ENCODE measurements at regions not wholly inside any gene's neighbourhood (a gene's known extent, or its start where the extent isn't known, plus 50 kb on each side); places are given as distances from the start of the nearest gene placed in this dataset.

DNA sequence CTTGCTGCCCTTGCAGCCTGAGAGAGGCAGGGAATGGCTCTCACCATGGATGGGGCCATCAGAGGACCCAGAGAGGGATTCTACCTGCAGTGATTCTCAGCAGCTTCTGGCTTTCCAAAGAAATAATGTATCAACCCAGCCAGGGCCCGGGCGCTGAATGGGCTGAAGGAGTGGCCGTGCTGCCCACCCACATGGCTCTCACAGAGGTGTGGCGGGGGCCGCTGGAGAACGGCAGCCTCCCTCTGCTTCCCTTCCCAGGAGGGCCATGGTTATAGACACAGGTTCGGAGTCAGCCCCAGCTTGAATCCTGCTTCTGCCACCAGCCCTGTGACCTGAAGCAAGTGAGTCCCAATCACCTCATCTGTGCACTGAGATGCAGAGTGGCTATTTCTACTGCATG lies 82.7 kb downstream of the THAP12 start:
- Histone ChIP-seq H3K4me3 (replicated peaks in 1 of 3; ENCODE audit: insufficient read depth in 1 of 3, low read depth in 1 of 3, low read length in 3 of 3) (no peak overlapping the region), H3K79me2 (ENCODE audit: control insufficient read depth, insufficient read depth, low read length) (no peaks in the 10 kb centered on the region), H3K4me1 (ENCODE audit: control insufficient read depth, extremely low read depth, insufficient read depth, low read length) (no peaks in the 10 kb centered on the region), H3K9ac (replicated peaks; ENCODE audit: extremely low read depth, insufficient read depth, low read length) (no peak overlapping the region), H3K27ac (ENCODE audit: insufficient read depth, low read depth, low read length) (no peak overlapping the region), H3K9me3 (replicated peaks; ENCODE audit: control insufficient read depth, insufficient read depth, low read length) (no peaks in the 10 kb centered on the region), H3K27me3 (ENCODE audit: control insufficient read depth in 2 of 2, insufficient read depth in 2 of 2, low read length in 2 of 2) (peaks cover 3 to 8% of the 10 kb centered on the region in 2 experiments), H2AFZ (ENCODE audit: low read depth, low read length) (no peak overlapping the region), H3K36me3 (ENCODE audit: control insufficient read depth in 2 of 2, extremely low read depth in 1 of 2, insufficient read depth in 2 of 2, low read length in 2 of 2) (no peaks in the 10 kb centered on the region), H3K9me1 (replicated peaks; ENCODE audit: control insufficient read depth, extremely low read depth, insufficient read depth, low read length) (no peaks in the 10 kb centered on the region), H3K4me2 (ENCODE audit: insufficient read depth, low read length) (no peak overlapping the region), H4K20me1 (replicated peaks; ENCODE audit: control insufficient read depth, extremely low read depth, insufficient read depth, low read length) (no peaks in the 10 kb centered on the region)
- BruUV-seq (replicated peaks), result no TSS peak
- dilution Hi-C loops (cut with MboI; ENCODE audit: extremely low pct_ligation_motif_present, low sequenced_read_pairs), result no loop called here
- TF ChIP-seq FOS (IDR thresholded peaks at IDR 0.05; ENCODE audit: borderline replicate concordance, insufficient read depth, low read length), result no peak
- no peak for TF ChIP-seq POLR2A (IDR thresholded peaks at IDR 0.05; ENCODE audit: low read depth, low read length)
- no peak for TF ChIP-seq POLR2AphosphoS5 (IDR thresholded peaks at IDR 0.05; ENCODE audit: insufficient read depth, low read depth, low read length)
- no peak for TF ChIP-seq JUN (IDR thresholded peaks at IDR 0.05; ENCODE audit: borderline replicate concordance, insufficient read depth, insufficient read length, low read depth)
- no peak for TF ChIP-seq GATA2 (IDR thresholded peaks at IDR 0.05; ENCODE audit: insufficient read depth, insufficient read length, low read depth, low read length)
- TF ChIP-seq, protein P1, sequence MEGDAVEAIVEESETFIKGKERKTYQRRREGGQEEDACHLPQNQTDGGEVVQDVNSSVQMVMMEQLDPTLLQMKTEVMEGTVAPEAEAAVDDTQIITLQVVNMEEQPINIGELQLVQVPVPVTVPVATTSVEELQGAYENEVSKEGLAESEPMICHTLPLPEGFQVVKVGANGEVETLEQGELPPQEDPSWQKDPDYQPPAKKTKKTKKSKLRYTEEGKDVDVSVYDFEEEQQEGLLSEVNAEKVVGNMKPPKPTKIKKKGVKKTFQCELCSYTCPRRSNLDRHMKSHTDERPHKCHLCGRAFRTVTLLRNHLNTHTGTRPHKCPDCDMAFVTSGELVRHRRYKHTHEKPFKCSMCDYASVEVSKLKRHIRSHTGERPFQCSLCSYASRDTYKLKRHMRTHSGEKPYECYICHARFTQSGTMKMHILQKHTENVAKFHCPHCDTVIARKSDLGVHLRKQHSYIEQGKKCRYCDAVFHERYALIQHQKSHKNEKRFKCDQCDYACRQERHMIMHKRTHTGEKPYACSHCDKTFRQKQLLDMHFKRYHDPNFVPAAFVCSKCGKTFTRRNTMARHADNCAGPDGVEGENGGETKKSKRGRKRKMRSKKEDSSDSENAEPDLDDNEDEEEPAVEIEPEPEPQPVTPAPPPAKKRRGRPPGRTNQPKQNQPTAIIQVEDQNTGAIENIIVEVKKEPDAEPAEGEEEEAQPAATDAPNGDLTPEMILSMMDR (IDR thresholded peaks at IDR 0.05; ENCODE audit: extremely low read depth in 1 of 2, insufficient read depth in 1 of 2, low read depth in 1 of 2, low read length in 2 of 2), result no peak
- TF ChIP-seq EZH2 (IDR thresholded peaks at IDR 0.05; ENCODE audit: borderline replicate concordance, low read depth, low read length, severe bottlenecking), result no peak
- TF ChIP-seq, protein P2, sequence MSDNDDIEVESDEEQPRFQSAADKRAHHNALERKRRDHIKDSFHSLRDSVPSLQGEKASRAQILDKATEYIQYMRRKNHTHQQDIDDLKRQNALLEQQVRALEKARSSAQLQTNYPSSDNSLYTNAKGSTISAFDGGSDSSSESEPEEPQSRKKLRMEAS (IDR thresholded peaks at IDR 0.05; ENCODE audit: insufficient read depth, insufficient read length), result no peak
- no peak for TF ChIP-seq MYC (IDR thresholded peaks at IDR 0.05; ENCODE audit: low read depth, low read length)
- CTCF ChIA-PET, result interaction anchor here (0.8 to 2.1 kb wide), 4 partner anchors 10 to 21 kb away, joined by 3 to 7 read pairs (median 4); no protein-coding TSS in a partner anchor
- FAIRE-seq (no peak), DNase-seq (ENCODE audit: low read depth, low spot score) (no peak)
- intact Hi-C loops (cut with micrococcal nuclease), result no loop called here
- POLR2A ChIA-PET, result no interaction called here
